Fibroblast of lung (primary cell): ENCODE measurements at regions not wholly inside any gene's neighbourhood (a gene's known extent, or its start where the extent isn't known, plus 50 kb on each side); places are given as distances from the start of the nearest gene placed in this dataset.
A peak's percentile ranks its signal among the peaks of the same experiment; 100 is the strongest.

Experiments
- DNase-seq, 2 donors: peaks; one replicate each; pipeline versions ENCODE4 v3.0.0 to v3.0.0-alpha.2; 2010; ENCODE audit warnings: low read depth in 2 of 2
- H2AFZ ChIP-seq: 2 replicates; pipeline ENCODE4 v1.5.1; 2012; ENCODE audit warnings: low read length, control low read depth, inconsistent platforms
- H3K27ac ChIP-seq: 2 replicates; pipeline ENCODE4 v1.5.1; 2011; ENCODE audit warnings: low read length, control low read depth; ENCODE audit not compliant: insufficient read depth
- H3K27me3 ChIP-seq: 2 replicates; pipeline ENCODE4 v1.5.1; 2011; ENCODE audit warnings: mild to moderate bottlenecking, low read length; ENCODE audit not compliant: control insufficient read depth, insufficient read depth
- H3K36me3 ChIP-seq: 2 replicates; pipeline ENCODE4 v1.5.1; 2011; ENCODE audit warnings: low read length; ENCODE audit not compliant: control insufficient read depth, insufficient read depth
- H3K4me1 ChIP-seq: 2 replicates; pipeline ENCODE4 v1.5.1; 2011; ENCODE audit warnings: low read length; ENCODE audit not compliant: control insufficient read depth, insufficient read depth; ENCODE audit errors: extremely low read depth
- H3K4me2 ChIP-seq: 2 replicates; pipeline ENCODE4 v1.5.1; 2011; ENCODE audit warnings: low read length, control low read depth; ENCODE audit not compliant: insufficient read depth; ENCODE audit errors: extremely low read depth
- H3K4me3 ChIP-seq, 4 experiments: fragments of 200-600 bp in 1 of 4; sonication (generic) in 1 of 4; replicated peaks in 1 of 4; 2 replicates each; pipeline ENCODE4 v1.5.1; 2011 to 2016; ENCODE audit warnings: low read length in 4 of 4, low read depth in 3 of 4, mild to moderate bottlenecking in 3 of 4, control low read depth in 2 of 4, inconsistent platforms in 1 of 4, mixed read lengths in 1 of 4; ENCODE audit not compliant: insufficient read depth in 1 of 4; ENCODE audit errors: control extremely low read depth in 1 of 4
- H3K79me2 ChIP-seq: 2 replicates; pipeline ENCODE4 v1.5.1; 2012; ENCODE audit warnings: mild to moderate bottlenecking, low read length, inconsistent platforms; ENCODE audit not compliant: control insufficient read depth, insufficient read depth
- H3K9ac ChIP-seq: 2 replicates; pipeline ENCODE4 v1.5.1; 2011; ENCODE audit warnings: mild to moderate bottlenecking, low read length, control low read depth; ENCODE audit not compliant: insufficient read depth
- H3K9me3 ChIP-seq: 2 replicates; pipeline ENCODE4 v1.5.1; 2012; ENCODE audit warnings: low read depth, low read length; ENCODE audit not compliant: control insufficient read depth, insufficient read depth
- H4K20me1 ChIP-seq: 2 replicates; pipeline ENCODE4 v1.5.1; 2011; ENCODE audit warnings: low read length; ENCODE audit not compliant: control insufficient read depth, insufficient read depth; ENCODE audit errors: extremely low read depth
- CTCF ChIP-seq, 2 donors: IDR thresholded peaks in 1 of 2; conservative IDR thresholded peaks in 1 of 2; 1 replicate in 1 of 2; 2 replicates in 1 of 2; pipeline ENCODE4 v1.5.1; 2011 to 2012; ENCODE audit warnings: low read length in 2 of 2, control low read depth in 1 of 2, inconsistent platforms in 1 of 2, low read depth in 1 of 2, mild to moderate bottlenecking in 1 of 2
- EZH2 ChIP-seq: IDR thresholded peaks from 2 replicates; pipeline ENCODE4 v1.5.1; 2012; ENCODE audit warnings: low read length, control low read depth, mild to moderate bottlenecking; ENCODE audit errors: missing control alignments

GRCh38 chr20:10863337-10864060, 189.7 kb upstream of the JAG1 start:
- TF ChIP-seq CTCF (conservative IDR thresholded peaks at IDR 0.05 in 1 of 2, IDR thresholded peaks at IDR 0.05 in 1 of 2; ENCODE audit: low read depth in 1 of 2, low read length in 2 of 2) (no peak), EZH2 (no peak)
- H3K79me2 ChIP-seq = no peaks in the 10 kb centered on the region
- no peaks in the 10 kb centered on the region for H3K36me3 ChIP-seq
- H3K9ac ChIP-seq = no peak overlapping the region
- peak; percentile 89 to 90 for DNase-seq
- no peaks in the 10 kb centered on the region for H3K27me3 ChIP-seq
- peaks cover 11% of the 10 kb centered on the region for H3K4me1 ChIP-seq
- peak overlapping the region; percentile 9 for H3K4me2 ChIP-seq
- peak overlapping the region in 1 of 4 experiments; percentile 9 for H3K4me3 ChIP-seq
- no peaks in the 10 kb centered on the region for H3K9me3 ChIP-seq
- peak overlapping the region; percentile 7 for H3K27ac ChIP-seq
- H4K20me1 ChIP-seq = no peaks in the 10 kb centered on the region
- H2AFZ ChIP-seq = no peak overlapping the region

- peak overlapping the region in 2 of 4 experiments; percentile 5 to 9 for H3K4me3 ChIP-seq
Observed at GRCh38 chr20:10864076-10864672, 190.4 kb upstream of the JAG1 start.

More at GRCh38 chr20:10864076-10864672, 190.4 kb upstream of the JAG1 start:
- H3K4me1 ChIP-seq = peaks cover 11% of the 10 kb centered on the region
- H3K9me3 ChIP-seq = no peaks in the 10 kb centered on the region
- H4K20me1 ChIP-seq = no peaks in the 10 kb centered on the region
- H3K4me2 ChIP-seq = peak overlapping the region; percentile 39
- no peaks in the 10 kb centered on the region for H3K36me3 ChIP-seq
- no peaks in the 10 kb centered on the region for H3K27me3 ChIP-seq
- TF ChIP-seq EZH2 = no peak
- TF ChIP-seq CTCF (conservative IDR thresholded peaks at IDR 0.05 in 1 of 2, IDR thresholded peaks at IDR 0.05 in 1 of 2; ENCODE audit: low read depth in 1 of 2, low read length in 2 of 2) = no peak
- peak overlapping the region; percentile 45 for H2AFZ ChIP-seq
- DNase-seq = peak; percentile 51 to 62
- H3K79me2 ChIP-seq = no peaks in the 10 kb centered on the region
- H3K9ac ChIP-seq = no peak overlapping the region
- H3K27ac ChIP-seq = peak overlapping the region; percentile 7
